ENCODE measurements at regions not wholly inside any gene's neighbourhood (a gene's known extent, or its start where the extent isn't known, plus 50 kb on each side); places are given as distances from the start of the nearest gene placed in this dataset.

DNA sequence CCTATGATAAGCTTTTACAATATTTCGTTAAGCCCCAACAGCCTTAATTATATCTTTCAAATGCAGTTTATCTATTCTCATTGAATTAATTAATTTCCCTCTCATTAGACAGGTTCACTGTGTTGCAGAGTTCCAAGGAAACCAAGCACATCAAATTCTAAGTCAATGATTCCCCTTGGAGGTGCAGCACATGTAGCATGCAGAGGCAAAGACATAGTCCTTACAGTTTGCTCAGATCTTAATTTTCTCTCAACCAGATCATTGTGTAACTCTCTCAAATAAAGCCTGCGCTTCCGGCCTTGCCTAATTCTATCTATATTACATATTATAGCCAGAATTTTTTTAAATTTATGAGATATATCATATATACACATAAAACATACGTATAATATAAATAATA, 205.4 kb downstream of the GRIA2 start:
- WGBS (ENCODE audit: low lambda C conversion rate): 41% methylated on average over 4 of the region's 4 CpGs
- Histone ChIP-seq H3K79me2 (ENCODE audit: insufficient read depth) (no peaks in the 10 kb centered on the region), H4K20me1 (ENCODE audit: insufficient read depth) (no peaks in the 10 kb centered on the region), H3K4me1 (ENCODE audit: control insufficient read depth in 1 of 2, insufficient read depth in 2 of 2, low read depth in 1 of 2, low read length in 1 of 2) (no peaks in the 10 kb centered on the region), H3K27ac (ENCODE audit: low read depth in 2 of 2, low read length in 1 of 2) (no peak overlapping the region), H3K4me2 (no peak overlapping the region), H2AFZ (ENCODE audit: low read depth) (no peak overlapping the region), H3K9ac (no peak overlapping the region), H3F3A (replicated peaks; ENCODE audit: insufficient read depth) (no peaks in the 10 kb centered on the region), H3K27me3 (ENCODE audit: insufficient read depth) (no peaks in the 10 kb centered on the region), H3K4me3 (ENCODE audit: low read depth in 2 of 2, low read length in 1 of 2) (no peak overlapping the region), H3K9me3 (no peaks in the 10 kb centered on the region), H3K36me3 (replicated peaks in 1 of 2; ENCODE audit: control insufficient read depth in 1 of 2, insufficient read depth in 2 of 2, low read length in 1 of 2) (no peaks in the 10 kb centered on the region), H3K9me2 (no peaks in the 10 kb centered on the region)
- ChIA-PET POLR2A (no interaction called here), CTCF (no interaction called here)
- no peak for DNase-seq
- TF ChIP-seq ZBTB33 (IDR thresholded peaks at IDR 0.05; ENCODE audit: borderline replicate concordance, low read depth): no peak
- no peak for TF ChIP-seq EZH2phosphoT487 (IDR thresholded peaks at IDR 0.05; ENCODE audit: borderline replicate concordance, low read depth)
- no peak for TF ChIP-seq SMC3 (IDR thresholded peaks at IDR 0.05; ENCODE audit: low read depth, low read length)
- TF ChIP-seq, protein P1, sequence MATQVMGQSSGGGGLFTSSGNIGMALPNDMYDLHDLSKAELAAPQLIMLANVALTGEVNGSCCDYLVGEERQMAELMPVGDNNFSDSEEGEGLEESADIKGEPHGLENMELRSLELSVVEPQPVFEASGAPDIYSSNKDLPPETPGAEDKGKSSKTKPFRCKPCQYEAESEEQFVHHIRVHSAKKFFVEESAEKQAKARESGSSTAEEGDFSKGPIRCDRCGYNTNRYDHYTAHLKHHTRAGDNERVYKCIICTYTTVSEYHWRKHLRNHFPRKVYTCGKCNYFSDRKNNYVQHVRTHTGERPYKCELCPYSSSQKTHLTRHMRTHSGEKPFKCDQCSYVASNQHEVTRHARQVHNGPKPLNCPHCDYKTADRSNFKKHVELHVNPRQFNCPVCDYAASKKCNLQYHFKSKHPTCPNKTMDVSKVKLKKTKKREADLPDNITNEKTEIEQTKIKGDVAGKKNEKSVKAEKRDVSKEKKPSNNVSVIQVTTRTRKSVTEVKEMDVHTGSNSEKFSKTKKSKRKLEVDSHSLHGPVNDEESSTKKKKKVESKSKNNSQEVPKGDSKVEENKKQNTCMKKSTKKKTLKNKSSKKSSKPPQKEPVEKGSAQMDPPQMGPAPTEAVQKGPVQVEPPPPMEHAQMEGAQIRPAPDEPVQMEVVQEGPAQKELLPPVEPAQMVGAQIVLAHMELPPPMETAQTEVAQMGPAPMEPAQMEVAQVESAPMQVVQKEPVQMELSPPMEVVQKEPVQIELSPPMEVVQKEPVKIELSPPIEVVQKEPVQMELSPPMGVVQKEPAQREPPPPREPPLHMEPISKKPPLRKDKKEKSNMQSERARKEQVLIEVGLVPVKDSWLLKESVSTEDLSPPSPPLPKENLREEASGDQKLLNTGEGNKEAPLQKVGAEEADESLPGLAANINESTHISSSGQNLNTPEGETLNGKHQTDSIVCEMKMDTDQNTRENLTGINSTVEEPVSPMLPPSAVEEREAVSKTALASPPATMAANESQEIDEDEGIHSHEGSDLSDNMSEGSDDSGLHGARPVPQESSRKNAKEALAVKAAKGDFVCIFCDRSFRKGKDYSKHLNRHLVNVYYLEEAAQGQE (IDR thresholded peaks at IDR 0.05; ENCODE audit: low read depth, low read length): no peak
- TF ChIP-seq, protein P2, sequence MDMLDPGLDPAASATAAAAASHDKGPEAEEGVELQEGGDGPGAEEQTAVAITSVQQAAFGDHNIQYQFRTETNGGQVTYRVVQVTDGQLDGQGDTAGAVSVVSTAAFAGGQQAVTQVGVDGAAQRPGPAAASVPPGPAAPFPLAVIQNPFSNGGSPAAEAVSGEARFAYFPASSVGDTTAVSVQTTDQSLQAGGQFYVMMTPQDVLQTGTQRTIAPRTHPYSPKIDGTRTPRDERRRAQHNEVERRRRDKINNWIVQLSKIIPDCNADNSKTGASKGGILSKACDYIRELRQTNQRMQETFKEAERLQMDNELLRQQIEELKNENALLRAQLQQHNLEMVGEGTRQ (IDR thresholded peaks at IDR 0.05; ENCODE audit: borderline replicate concordance, low read depth, low read length): no peak
- TF ChIP-seq IRF3 (IDR thresholded peaks at IDR 0.05; ENCODE audit: low read depth, low read length): no peak
- no peak for TF ChIP-seq NRF1 (IDR thresholded peaks at IDR 0.05; ENCODE audit: low read depth, low read length)
- no peak for TF ChIP-seq JUND (IDR thresholded peaks at IDR 0.05)
- TF ChIP-seq EP300 (IDR thresholded peaks at IDR 0.05; ENCODE audit: borderline replicate concordance in 1 of 2, low read depth in 1 of 2, low read length in 1 of 2): no peak
- TF ChIP-seq MXI1 (IDR thresholded peaks at IDR 0.05; ENCODE audit: low read depth, low read length): no peak
- no peak for TF ChIP-seq RAD21 (IDR thresholded peaks at IDR 0.05; ENCODE audit: low read length)
